SW480 (cell line): ENCODE measurements at regions not wholly inside any gene's neighbourhood (a gene's known extent, or its start where the extent isn't known, plus 50 kb on each side); places are given as distances from the start of the nearest gene placed in this dataset.

ENCODE experiments used
- DNase-seq: peaks from one replicate; pipeline ENCODE4 v3.0.0-alpha.2; 2016; ENCODE audit warnings: low spot score

- DNase-seq, result no peak
These were observed 67.6 kb upstream of the CTSC start for GRCh38 chr11:88404932-88405710.

DNA sequence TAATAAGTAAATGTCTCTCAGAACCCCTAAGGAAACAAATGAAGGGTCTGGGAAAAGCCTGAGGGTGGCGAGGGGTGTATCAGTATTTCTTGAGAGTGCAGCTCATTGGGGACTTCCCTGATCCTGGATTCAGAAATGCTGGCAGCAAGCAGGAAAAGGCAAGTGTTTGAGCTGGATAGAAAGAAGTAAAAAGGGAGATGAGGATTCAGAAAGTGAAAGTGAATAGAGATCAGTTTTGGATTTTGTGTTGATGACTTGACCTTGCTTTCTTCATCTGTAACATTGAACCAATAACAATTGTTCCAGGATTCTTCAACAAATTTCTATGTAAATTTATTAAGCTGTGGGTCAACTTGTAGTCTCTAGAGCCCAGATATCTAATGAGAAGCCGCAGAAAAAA is 66.9 kb upstream of the CTSC start:
- no peak for DNase-seq

GRCh38 chr11:88402784-88403183 is 65.2 kb upstream of the CTSC start:
- no peak for DNase-seq

- DNase-seq, result no peak
These were observed 64.7 kb upstream of the CTSC start for GRCh38 chr11:88402192-88402715.

- no peak for DNase-seq
These were observed 61.4 kb upstream of the CTSC start for GRCh38 chr11:88398791-88399570.

DNA sequence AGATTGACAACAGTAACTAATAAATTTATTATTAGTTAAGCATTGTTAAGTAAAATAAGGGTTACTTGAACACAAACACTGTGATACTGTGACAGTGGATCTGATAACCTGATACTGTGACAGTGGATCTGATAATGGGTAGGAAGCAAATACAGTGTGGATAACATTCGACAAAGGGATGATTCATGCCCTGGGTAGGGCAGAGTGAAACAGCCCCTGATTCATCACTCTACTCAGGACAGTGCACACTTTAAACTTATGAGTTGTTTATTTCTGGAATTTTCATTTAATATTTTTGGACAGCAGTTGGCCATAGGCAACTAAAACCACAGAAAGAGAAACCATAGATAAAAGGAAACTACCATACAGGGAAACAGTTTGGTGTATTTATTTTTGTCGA is 60.8 kb upstream of the CTSC start:
- DNase-seq, result peak; percentile 59

DNA sequence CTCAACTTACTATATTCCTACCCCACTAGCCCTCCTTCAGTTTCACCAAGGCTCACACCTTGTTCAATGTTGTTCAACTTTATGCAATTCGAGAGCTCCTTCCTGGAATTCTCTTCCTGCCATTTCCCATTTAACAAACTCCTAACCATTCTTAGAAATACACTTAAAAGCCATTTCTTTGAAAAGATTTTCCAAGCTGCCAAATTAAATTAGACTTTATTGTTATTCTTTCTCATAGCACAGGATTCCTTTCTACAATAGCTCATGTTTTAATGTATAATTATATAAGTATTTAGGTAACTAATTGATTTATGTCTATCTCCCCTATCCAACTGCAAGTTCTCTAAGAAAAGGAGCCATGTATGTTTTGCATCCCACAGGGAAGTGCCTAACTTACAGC is 52.7 kb upstream of the CTSC start:
- DNase-seq, result no peak

- no peak for DNase-seq
These were observed 50.4 kb upstream of the CTSC start for GRCh38 chr11:88387957-88388356.
